Liver (tissue), 8 donors: ENCODE measurements at regions not wholly inside any gene's neighbourhood (a gene's known extent, or its start where the extent isn't known, plus 50 kb on each side); places are given as distances from the start of the nearest gene placed in this dataset.

Experiments
- DNase-seq: peaks from one replicate; pipeline ENCODE4 v3.0.0-alpha.2; 2017; ENCODE audit warnings: low spot score
- H3K27ac ChIP-seq, 2 donors: one replicate each; pipeline ENCODE4 v1.7.0; 2013; ENCODE audit warnings: inconsistent platforms in 2 of 2, low read length in 2 of 2, control low read depth in 1 of 2, low read depth in 1 of 2, mild to moderate bottlenecking in 1 of 2
- H3K27me3 ChIP-seq, 4 donors: one replicate each; pipeline versions ENCODE4 v1.6.1 to v1.7.0; 2013; ENCODE audit warnings: low read length in 3 of 4, inconsistent platforms in 1 of 4, mild to moderate bottlenecking in 1 of 4, moderate library complexity in 1 of 4; ENCODE audit not compliant: control insufficient read depth in 4 of 4, insufficient read depth in 4 of 4
- H3K36me3 ChIP-seq, 4 donors: one replicate each; pipeline versions ENCODE4 v1.6.1 to v1.7.0; 2013; ENCODE audit warnings: low read length in 3 of 4, mild to moderate bottlenecking in 3 of 4, low read depth in 1 of 4, moderate library complexity in 1 of 4; ENCODE audit not compliant: control insufficient read depth in 4 of 4, insufficient read depth in 3 of 4
- H3K4me1 ChIP-seq, 4 donors: one replicate each; pipeline versions ENCODE4 v1.6.1 to v1.7.0; 2013; ENCODE audit warnings: low read length in 3 of 4, mild to moderate bottlenecking in 3 of 4, moderate library complexity in 1 of 4; ENCODE audit not compliant: control insufficient read depth in 4 of 4, insufficient read depth in 4 of 4
- H3K4me3 ChIP-seq, 3 donors: one replicate each; pipeline versions ENCODE4 v1.6.1 to v1.7.0; 2013; ENCODE audit warnings: low read length in 3 of 3, control low read depth in 1 of 3, low read depth in 1 of 3, mild to moderate bottlenecking in 1 of 3
- H3K9ac ChIP-seq, 2 donors: one replicate each; pipeline ENCODE4 v1.7.0; 2013; ENCODE audit warnings: low read length in 2 of 2, mild to moderate bottlenecking in 2 of 2, moderate library complexity in 2 of 2, control low read depth in 1 of 2, low read depth in 1 of 2
- H3K9me3 ChIP-seq, 4 donors: one replicate each; pipeline versions ENCODE4 v1.6.1 to v1.7.0; 2013; ENCODE audit warnings: low read length in 3 of 4; ENCODE audit not compliant: control insufficient read depth in 4 of 4
- ATF3 ChIP-seq: IDR thresholded peaks from 2 replicates; pipeline ENCODE4 v1.6.1; 2016; ENCODE audit warnings: antibody characterized with exemption
- EGR1 ChIP-seq, 2 donors: IDR thresholded peaks; 2 replicates each; pipeline ENCODE4 v1.6.1; 2016 to 2018; ENCODE audit warnings: antibody characterized with exemption in 2 of 2, low read depth in 2 of 2
- FOXA1 ChIP-seq: IDR thresholded peaks from 2 replicates; pipeline ENCODE4 v1.6.1; 2016; ENCODE audit warnings: antibody characterized with exemption
- FOXA2 ChIP-seq: IDR thresholded peaks from 2 replicates; pipeline ENCODE4 v1.6.1; 2016; ENCODE audit warnings: antibody characterized with exemption
- GABPA ChIP-seq, 2 donors: IDR thresholded peaks in 1 of 2; conservative IDR thresholded peaks in 1 of 2; 2 replicates each; pipeline ENCODE4 v1.6.1; 2016; ENCODE audit warnings: antibody characterized with exemption in 2 of 2, mild to moderate bottlenecking in 1 of 2, moderate library complexity in 1 of 2
- HNF4A ChIP-seq, 2 donors: conservative IDR thresholded peaks; 2 replicates each; pipeline ENCODE4 v1.6.1; 2016; ENCODE audit warnings: antibody characterized with exemption in 2 of 2, mild to moderate bottlenecking in 2 of 2
- HNF4G ChIP-seq: IDR thresholded peaks from 2 replicates; pipeline ENCODE4 v1.6.1; 2016; ENCODE audit warnings: antibody characterized with exemption
- JUND ChIP-seq, 2 donors: IDR thresholded peaks; 2 replicates each; pipeline ENCODE4 v1.6.1; 2016; ENCODE audit warnings: antibody characterized with exemption in 2 of 2
- NR2F2 ChIP-seq: IDR thresholded peaks from 2 replicates; pipeline ENCODE4 v1.6.1; 2016; ENCODE audit warnings: antibody characterized with exemption
- RAD21 ChIP-seq, 2 donors: IDR thresholded peaks; 2 replicates each; pipeline ENCODE4 v1.6.1; 2016; ENCODE audit warnings: antibody characterized with exemption in 2 of 2, mild to moderate bottlenecking in 2 of 2
- REST ChIP-seq: IDR thresholded peaks from 2 replicates; pipeline ENCODE4 v1.6.1; 2016; ENCODE audit warnings: antibody characterized with exemption, mild to moderate bottlenecking
- RXRA ChIP-seq, 2 donors: IDR thresholded peaks; 2 replicates each; pipeline ENCODE4 v1.6.1; 2017 to 2018; ENCODE audit warnings: antibody characterized with exemption in 2 of 2, mild to moderate bottlenecking in 1 of 2
- SP1 ChIP-seq: IDR thresholded peaks from 2 replicates; pipeline ENCODE4 v1.6.1; 2018; ENCODE audit warnings: antibody characterized with exemption, mild to moderate bottlenecking
- TAF1 ChIP-seq: conservative IDR thresholded peaks from 2 replicates; pipeline ENCODE4 v1.6.1; 2016; ENCODE audit warnings: antibody characterized with exemption, mild to moderate bottlenecking
- YY1 ChIP-seq: IDR thresholded peaks from 2 replicates; pipeline ENCODE4 v1.6.1; 2016; ENCODE audit warnings: antibody characterized with exemption, mild to moderate bottlenecking
- ZBTB33 ChIP-seq: IDR thresholded peaks from 2 replicates; pipeline ENCODE4 v1.6.1; 2016; ENCODE audit warnings: antibody characterized with exemption
- WGBS: extraction: QIAGEN DNeasy Blood & Tissue Kit; methylation state at CpG from one replicate; pipeline ENCODE4 v1.1.7; 2013; 5-methylcytosine and 5-hydroxymethylcytosine counted together
- TF ChIP-seq, protein P1 (sequence below): fragments of 150-350 bp; IDR thresholded peaks from 2 replicates; pipeline ENCODE4 v1.5.1; 2017; ENCODE audit warnings: improper control_type of control experiment, low read depth, low read length; ENCODE audit not compliant: missing input control
- TF ChIP-seq, protein P2 (sequence below): IDR thresholded peaks from 2 replicates; pipeline ENCODE4 v1.6.1; 2016; ENCODE audit warnings: antibody characterized with exemption
- donor health status: healthy.
- donor health status: healthy.
- donor health status: healthy.
- donor health status: healthy.
- donor health status: healthy.

GRCh38 chr22:48869161-48869560 is 958.5 kb downstream of the BRD1 start:
- no peaks in the 10 kb centered on the region for H3K36me3 ChIP-seq
- no peaks in the 10 kb centered on the region for H3K4me1 ChIP-seq
- TF ChIP-seq ATF3 (no peak), HNF4A (conservative IDR thresholded peaks at IDR 0.05) (no peak), EGR1 (IDR thresholded peaks at IDR 0.05; ENCODE audit: low read depth in 2 of 2) (no peak), NR2F2 (no peak), RAD21 (IDR thresholded peaks at IDR 0.05) (no peak), REST (no peak), FOXA1 (no peak), YY1 (no peak), HNF4G (no peak), RXRA (IDR thresholded peaks at IDR 0.05) (no peak), SP1 (no peak), ZBTB33 (no peak), FOXA2 (no peak), TAF1 (no peak), JUND (IDR thresholded peaks at IDR 0.05) (no peak), GABPA (IDR thresholded peaks at IDR 0.05 in 1 of 2, conservative IDR thresholded peaks at IDR 0.05 in 1 of 2) (no peak)
- TF ChIP-seq, protein P1, sequence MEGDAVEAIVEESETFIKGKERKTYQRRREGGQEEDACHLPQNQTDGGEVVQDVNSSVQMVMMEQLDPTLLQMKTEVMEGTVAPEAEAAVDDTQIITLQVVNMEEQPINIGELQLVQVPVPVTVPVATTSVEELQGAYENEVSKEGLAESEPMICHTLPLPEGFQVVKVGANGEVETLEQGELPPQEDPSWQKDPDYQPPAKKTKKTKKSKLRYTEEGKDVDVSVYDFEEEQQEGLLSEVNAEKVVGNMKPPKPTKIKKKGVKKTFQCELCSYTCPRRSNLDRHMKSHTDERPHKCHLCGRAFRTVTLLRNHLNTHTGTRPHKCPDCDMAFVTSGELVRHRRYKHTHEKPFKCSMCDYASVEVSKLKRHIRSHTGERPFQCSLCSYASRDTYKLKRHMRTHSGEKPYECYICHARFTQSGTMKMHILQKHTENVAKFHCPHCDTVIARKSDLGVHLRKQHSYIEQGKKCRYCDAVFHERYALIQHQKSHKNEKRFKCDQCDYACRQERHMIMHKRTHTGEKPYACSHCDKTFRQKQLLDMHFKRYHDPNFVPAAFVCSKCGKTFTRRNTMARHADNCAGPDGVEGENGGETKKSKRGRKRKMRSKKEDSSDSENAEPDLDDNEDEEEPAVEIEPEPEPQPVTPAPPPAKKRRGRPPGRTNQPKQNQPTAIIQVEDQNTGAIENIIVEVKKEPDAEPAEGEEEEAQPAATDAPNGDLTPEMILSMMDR = no peak
- TF ChIP-seq, protein P2, sequence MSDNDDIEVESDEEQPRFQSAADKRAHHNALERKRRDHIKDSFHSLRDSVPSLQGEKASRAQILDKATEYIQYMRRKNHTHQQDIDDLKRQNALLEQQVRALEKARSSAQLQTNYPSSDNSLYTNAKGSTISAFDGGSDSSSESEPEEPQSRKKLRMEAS = no peak
- no peak for DNase-seq
- no peak overlapping the region for H3K27ac ChIP-seq
- no peak overlapping the region for H3K9ac ChIP-seq
- peaks cover 0 to 5% (median 2%) of the 10 kb centered on the region in 4 donors for H3K9me3 ChIP-seq
- no peak overlapping the region for H3K4me3 ChIP-seq
- H3K27me3 ChIP-seq = peaks cover 0 to 3% (median 0%) of the 10 kb centered on the region in 4 donors
- 88% methylated on average over 12 of the region's 12 CpGs for WGBS
